Upper lobe of right lung (tissue), 1 donor: ENCODE measurements at regions not wholly inside any gene's neighbourhood (a gene's known extent, or its start where the extent isn't known, plus 50 kb on each side); places are given as distances from the start of the nearest gene placed in this dataset.
A peak's percentile ranks its signal among the peaks of the same experiment; 100 is the strongest.

Source experiments
- ATAC-seq: fragments of 200-7000 bp; cut with Tn5 transposase; one replicate; pipeline ENCODE4 v1.9.1; 2020; ENCODE audit warnings: mild to moderate bottlenecking, moderate library complexity
- DNase-seq: peaks from one replicate; pipeline ENCODE4 v3.0.0-alpha.2; 2020
- H3K27ac ChIP-seq: fragments of 200-600 bp; one replicate; pipeline ENCODE4 v1.8.0; 2022
- H3K27me3 ChIP-seq: fragments of 200-600 bp; one replicate; pipeline ENCODE4 v1.8.0; 2022; ENCODE audit warnings: mild to moderate bottlenecking
- H3K36me3 ChIP-seq: fragments of 200-600 bp; one replicate; pipeline ENCODE4 v1.8.0; 2022
- H3K4me1 ChIP-seq: fragments of 200-600 bp; one replicate; pipeline ENCODE4 v1.8.0; 2022
- H3K4me3 ChIP-seq: fragments of 200-600 bp; one replicate; pipeline ENCODE4 v1.8.0; 2022; ENCODE audit warnings: mild to moderate bottlenecking
- H3K9me3 ChIP-seq: fragments of 200-600 bp; one replicate; pipeline ENCODE4 v1.8.0; 2022
- CTCF ChIP-seq: fragments of 200-600 bp; IDR thresholded peaks from one replicate; pipeline ENCODE4 v1.8.0; 2022; ENCODE audit warnings: antibody characterized with exemption
- intact Hi-C: fragments of 100-400 bp; cut with DNase I; formaldehyde crosslinking; loops from one replicate; pipeline ENCODE4 v1.11.0; 2022
- donor health status: DM: no; HTN: yes; CAD: no; lungs with severe emphysema.

GRCh38 chr15:70158309-70159000 is 60.7 kb upstream of the TLE3 start:
- intact Hi-C loops = no loop called here
- no peaks in the 10 kb centered on the region for H3K27me3 ChIP-seq

GRCh38 chr15:70156671-70157271 is 59.1 kb upstream of the TLE3 start:
- H3K36me3 ChIP-seq = no peaks in the 10 kb centered on the region
- H3K27ac ChIP-seq = no peak overlapping the region
- DNase-seq = peak; percentile 62
- no peak for ATAC-seq
- peaks cover 35% of the 10 kb centered on the region for H3K4me1 ChIP-seq
- H3K4me3 ChIP-seq = no peak overlapping the region
- H3K27me3 ChIP-seq = no peaks in the 10 kb centered on the region
- H3K9me3 ChIP-seq = no peaks in the 10 kb centered on the region
- TF ChIP-seq CTCF = no peak
- intact Hi-C loops = no loop called here

More at GRCh38 chr15:70158309-70159000, 60.7 kb upstream of the TLE3 start:
- H3K4me1 ChIP-seq = peaks cover 30% of the 10 kb centered on the region
- no peaks in the 10 kb centered on the region for H3K36me3 ChIP-seq
- no peaks in the 10 kb centered on the region for H3K9me3 ChIP-seq
- peak; percentile 37 for DNase-seq
- H3K4me3 ChIP-seq = no peak overlapping the region
- H3K27ac ChIP-seq = no peak overlapping the region
- ATAC-seq = no peak
- TF ChIP-seq CTCF = no peak

GRCh38 chr15:70154718-70155347 is 57.1 kb upstream of the TLE3 start:
- peaks cover 39% of the 10 kb centered on the region for H3K4me1 ChIP-seq
- intact Hi-C loops = no loop called here
- DNase-seq (peak; percentile 32), ATAC-seq (peak; percentile 6)
- no peaks in the 10 kb centered on the region for H3K9me3 ChIP-seq
- peak overlapping the region; percentile 47 for H3K27ac ChIP-seq
- no peak for TF ChIP-seq CTCF
- no peak overlapping the region for H3K4me3 ChIP-seq
- H3K36me3 ChIP-seq = no peaks in the 10 kb centered on the region
- no peaks in the 10 kb centered on the region for H3K27me3 ChIP-seq

GRCh38 chr15:70153921-70154717 is 56.4 kb upstream of the TLE3 start:
- no peak for TF ChIP-seq CTCF
- peak; percentile 27 for ATAC-seq
- no peak for DNase-seq
- Histone ChIP-seq H3K27ac (peak overlapping the region; percentile 47), H3K27me3 (no peaks in the 10 kb centered on the region), H3K9me3 (no peaks in the 10 kb centered on the region), H3K4me3 (no peak overlapping the region), H3K36me3 (no peaks in the 10 kb centered on the region), H3K4me1 (peaks cover 39% of the 10 kb centered on the region)
- intact Hi-C loops = no loop called here

- Histone ChIP-seq H3K4me3 (no peak overlapping the region), H3K4me1 (peaks cover 38% of the 10 kb centered on the region), H3K9me3 (no peaks in the 10 kb centered on the region), H3K27me3 (no peaks in the 10 kb centered on the region), H3K27ac (no peak overlapping the region), H3K36me3 (no peaks in the 10 kb centered on the region)
- ATAC-seq = peak; percentile 28
- TF ChIP-seq CTCF = no peak
- no peak for DNase-seq
- intact Hi-C loops = no loop called here
Measured at GRCh38 chr15:70152070-70152480, 54.4 kb upstream of the TLE3 start.
